ENCODE measurements at regions not wholly inside any gene's neighbourhood (a gene's known extent, or its start where the extent isn't known, plus 50 kb on each side); places are given as distances from the start of the nearest gene placed in this dataset.
A peak's percentile ranks its signal among the peaks of the same experiment; 100 is the strongest.

DNA sequence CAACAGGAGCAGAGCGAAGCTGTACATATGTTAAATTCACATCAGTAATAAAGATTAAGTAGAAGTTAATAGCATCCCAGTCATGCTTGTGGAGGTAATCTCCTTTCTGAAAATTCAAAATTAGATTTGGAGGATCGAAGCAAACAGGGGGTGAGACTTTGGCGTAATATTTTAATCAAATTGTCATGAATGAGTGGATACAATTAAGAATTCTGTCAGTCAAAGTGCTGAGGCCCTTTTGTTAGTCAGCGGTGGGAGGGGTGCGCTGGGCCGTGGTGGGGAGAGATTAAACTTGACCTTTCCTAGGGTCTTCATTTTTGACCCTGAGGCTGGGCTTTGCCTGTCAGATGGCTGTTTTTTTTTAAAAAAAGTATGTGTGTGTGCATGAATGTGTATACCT is 226.7 kb downstream of the VRK1 start:
- Mint-ChIP-seq H3K36me3 (ENCODE audit: low read depth) (no peaks in the 10 kb centered on the region), H3K4me1 (ENCODE audit: low read depth) (peaks cover 5% of the 10 kb centered on the region), H3K27me3 (ENCODE audit: low read depth) (no peaks in the 10 kb centered on the region), H3K27ac (no peak overlapping the region), H3K9me3 (no peaks in the 10 kb centered on the region), H3K4me3 (ENCODE audit: low read depth) (no peak overlapping the region)
- DNase-seq (ENCODE audit: low spot score), result no peak
- intact Hi-C loops (cut with micrococcal nuclease), result no loop called here

DNA sequence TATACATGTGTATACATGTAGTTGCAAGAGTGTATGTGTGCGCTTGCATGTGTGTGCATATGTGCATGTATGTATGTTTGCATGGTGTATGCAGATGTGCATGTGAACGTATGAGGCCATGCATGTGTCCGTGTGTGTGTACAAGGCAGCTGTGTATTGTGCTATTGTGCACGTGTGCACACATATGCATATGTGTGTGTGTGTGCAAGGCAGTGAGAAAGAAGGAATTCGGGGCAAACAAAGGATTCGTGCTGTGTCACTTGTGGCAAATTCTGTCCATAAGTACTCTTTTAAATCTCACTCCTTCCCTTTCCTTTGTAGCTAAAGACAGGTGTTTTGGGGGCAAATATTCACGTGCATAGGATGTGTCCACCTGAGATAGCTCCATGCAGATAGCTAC is 227.1 kb downstream of the VRK1 start:
- H3K27ac Mint-ChIP-seq, result no peak overlapping the region
- no peak for DNase-seq (ENCODE audit: low spot score)
- H3K27me3 Mint-ChIP-seq (ENCODE audit: low read depth), result no peaks in the 10 kb centered on the region
- intact Hi-C loops (cut with micrococcal nuclease), result no loop called here
- peaks cover 5% of the 10 kb centered on the region for H3K4me1 Mint-ChIP-seq (ENCODE audit: low read depth)
- no peaks in the 10 kb centered on the region for H3K9me3 Mint-ChIP-seq
- H3K36me3 Mint-ChIP-seq (ENCODE audit: low read depth), result no peaks in the 10 kb centered on the region
- H3K4me3 Mint-ChIP-seq (ENCODE audit: low read depth), result no peak overlapping the region

DNA sequence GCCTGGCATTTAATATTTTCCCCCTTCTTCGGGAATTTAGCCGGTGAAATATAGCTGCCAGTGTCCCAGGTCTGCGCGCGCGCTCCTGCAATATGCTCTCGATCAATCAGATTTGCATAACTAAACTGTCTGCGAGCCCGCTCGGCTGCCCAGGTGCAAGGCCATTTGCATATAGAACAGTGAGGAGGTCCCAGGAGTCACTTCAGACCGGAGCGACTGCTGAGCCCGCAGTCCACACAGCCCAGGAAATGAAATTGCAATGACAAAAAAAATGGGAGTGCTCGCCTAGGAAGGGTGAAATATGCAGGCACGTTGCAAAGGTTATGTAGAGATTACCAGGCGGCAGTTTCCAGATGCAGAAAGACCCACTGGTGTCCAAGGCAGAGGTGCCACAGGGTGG is 228.5 kb downstream of the VRK1 start:
- intact Hi-C loops (cut with micrococcal nuclease), result no loop called here
- no peaks in the 10 kb centered on the region for H3K36me3 Mint-ChIP-seq (ENCODE audit: low read depth)
- no peak overlapping the region for H3K27ac Mint-ChIP-seq
- peaks cover 5% of the 10 kb centered on the region for H3K4me1 Mint-ChIP-seq (ENCODE audit: low read depth)
- no peak overlapping the region for H3K4me3 Mint-ChIP-seq (ENCODE audit: low read depth)
- peaks cover 8% of the 10 kb centered on the region for H3K27me3 Mint-ChIP-seq (ENCODE audit: low read depth)
- H3K9me3 Mint-ChIP-seq, result no peaks in the 10 kb centered on the region
- DNase-seq (ENCODE audit: low spot score), result no peak

- H3K9me3 Mint-ChIP-seq, result peaks cover 3% of the 10 kb centered on the region
- intact Hi-C loops (cut with micrococcal nuclease), result no loop called here
- no peaks in the 10 kb centered on the region for H3K36me3 Mint-ChIP-seq (ENCODE audit: low read depth)
- no peak for DNase-seq (ENCODE audit: low spot score)
- H3K4me1 Mint-ChIP-seq (ENCODE audit: low read depth), result no peaks in the 10 kb centered on the region
- no peak overlapping the region for H3K27ac Mint-ChIP-seq
- peaks cover 20% of the 10 kb centered on the region for H3K27me3 Mint-ChIP-seq (ENCODE audit: low read depth)
- H3K4me3 Mint-ChIP-seq (ENCODE audit: low read depth), result no peak overlapping the region
Measured at GRCh38 chr14:97027256-97027999, 230.2 kb downstream of the VRK1 start.

DNA sequence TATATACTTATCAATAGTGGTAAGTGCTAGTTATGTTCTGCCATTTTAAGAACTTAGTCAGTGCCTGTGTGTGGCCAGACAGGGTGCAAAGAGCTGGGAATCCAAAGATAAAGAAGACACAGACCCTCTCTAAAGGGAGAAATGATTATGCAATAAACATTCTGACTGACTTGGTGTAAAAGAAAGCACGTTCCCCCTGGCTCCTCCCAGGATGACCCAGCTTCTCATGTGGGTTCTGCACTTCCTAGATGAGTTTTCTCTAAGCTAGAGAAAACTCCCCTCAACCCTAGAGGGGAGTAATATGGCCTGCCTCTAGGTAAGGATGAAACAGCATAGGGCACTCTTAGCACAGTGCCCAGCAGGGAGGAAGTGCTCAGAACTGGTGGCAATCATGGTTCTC is 231.2 kb downstream of the VRK1 start:
- H3K4me3 Mint-ChIP-seq (ENCODE audit: low read depth), result no peak overlapping the region
- no peak overlapping the region for H3K27ac Mint-ChIP-seq
- intact Hi-C loops (cut with micrococcal nuclease), result no loop called here
- H3K9me3 Mint-ChIP-seq, result peaks cover 3% of the 10 kb centered on the region
- no peak for DNase-seq (ENCODE audit: low spot score)
- H3K27me3 Mint-ChIP-seq (ENCODE audit: low read depth), result peaks cover 24% of the 10 kb centered on the region
- no peaks in the 10 kb centered on the region for H3K4me1 Mint-ChIP-seq (ENCODE audit: low read depth)
- H3K36me3 Mint-ChIP-seq (ENCODE audit: low read depth), result no peaks in the 10 kb centered on the region

DNA sequence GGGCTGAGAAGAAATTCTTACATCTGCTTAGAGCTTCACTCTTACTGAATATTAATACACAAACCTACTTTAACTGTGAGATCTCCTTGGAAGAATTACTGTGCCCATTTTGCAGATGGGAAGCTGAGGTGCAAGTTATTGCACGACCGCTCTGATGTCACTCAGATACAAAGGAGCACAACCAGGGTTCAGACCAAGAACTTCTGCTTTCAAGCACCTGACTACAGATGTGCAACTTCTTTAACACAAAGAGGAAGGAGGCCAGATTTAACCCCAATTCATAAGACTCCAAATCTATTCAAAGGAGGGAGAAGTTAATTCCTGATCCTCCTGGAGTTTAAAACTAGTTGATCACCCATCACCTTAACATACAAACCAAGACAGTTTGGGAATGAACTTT is 232.6 kb downstream of the VRK1 start:
- no peaks in the 10 kb centered on the region for H3K4me1 Mint-ChIP-seq (ENCODE audit: low read depth)
- H3K36me3 Mint-ChIP-seq (ENCODE audit: low read depth), result no peaks in the 10 kb centered on the region
- DNase-seq (ENCODE audit: low spot score), result no peak
- intact Hi-C loops (cut with micrococcal nuclease), result no loop called here
- peaks cover 33% of the 10 kb centered on the region for H3K27me3 Mint-ChIP-seq (ENCODE audit: low read depth)
- H3K27ac Mint-ChIP-seq, result no peak overlapping the region
- peaks cover 3% of the 10 kb centered on the region for H3K9me3 Mint-ChIP-seq
- H3K4me3 Mint-ChIP-seq (ENCODE audit: low read depth), result no peak overlapping the region

DNA sequence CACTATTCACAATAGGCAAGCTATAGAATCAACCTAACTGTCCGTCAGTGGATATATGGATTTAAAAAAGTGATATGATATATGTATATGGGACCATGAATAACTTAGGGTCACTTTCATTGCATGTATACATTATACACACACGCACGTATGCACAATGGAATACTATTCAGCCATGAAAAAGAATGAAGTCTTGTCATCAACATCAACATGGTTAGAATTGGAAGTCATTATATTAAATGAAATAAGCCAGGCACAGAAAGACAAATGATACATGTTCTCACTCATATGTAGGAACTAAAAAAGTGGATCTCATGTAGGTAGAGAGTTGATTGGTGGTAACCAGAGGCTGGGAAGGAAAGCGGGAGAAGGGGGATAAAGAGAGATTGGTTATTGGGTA is 234.3 kb downstream of the VRK1 start:
- Mint-ChIP-seq H3K27me3 (ENCODE audit: low read depth) (peaks cover 45% of the 10 kb centered on the region), H3K4me3 (ENCODE audit: low read depth) (no peak overlapping the region), H3K9me3 (peaks cover 3% of the 10 kb centered on the region), H3K27ac (no peak overlapping the region), H3K4me1 (ENCODE audit: low read depth) (no peaks in the 10 kb centered on the region), H3K36me3 (ENCODE audit: low read depth) (no peaks in the 10 kb centered on the region)
- intact Hi-C loops (cut with micrococcal nuclease), result no loop called here
- no peak for DNase-seq (ENCODE audit: low spot score)

GRCh38 chr14:97033556-97034081 is 236.4 kb downstream of the VRK1 start:
- Mint-ChIP-seq H3K27me3 (ENCODE audit: low read depth) (peaks cover 51% of the 10 kb centered on the region), H3K27ac (no peak overlapping the region), H3K4me3 (ENCODE audit: low read depth) (peak overlapping the region; percentile 17), H3K9me3 (peaks cover 3% of the 10 kb centered on the region), H3K4me1 (ENCODE audit: low read depth) (no peaks in the 10 kb centered on the region), H3K36me3 (ENCODE audit: low read depth) (no peaks in the 10 kb centered on the region)
- DNase-seq (ENCODE audit: low spot score), result no peak
- intact Hi-C loops (cut with micrococcal nuclease), result no loop called here

GRCh38 chr14:97036086-97036852 is 239.1 kb downstream of the VRK1 start:
- H3K9me3 Mint-ChIP-seq, result peaks cover 17% of the 10 kb centered on the region
- no peak overlapping the region for H3K27ac Mint-ChIP-seq
- no peaks in the 10 kb centered on the region for H3K36me3 Mint-ChIP-seq (ENCODE audit: low read depth)
- no peak for DNase-seq (ENCODE audit: low spot score)
- H3K27me3 Mint-ChIP-seq (ENCODE audit: low read depth), result peaks cover 42% of the 10 kb centered on the region
- H3K4me1 Mint-ChIP-seq (ENCODE audit: low read depth), result no peaks in the 10 kb centered on the region
- H3K4me3 Mint-ChIP-seq (ENCODE audit: low read depth), result no peak overlapping the region
- intact Hi-C loops (cut with micrococcal nuclease), result no loop called here

DNA sequence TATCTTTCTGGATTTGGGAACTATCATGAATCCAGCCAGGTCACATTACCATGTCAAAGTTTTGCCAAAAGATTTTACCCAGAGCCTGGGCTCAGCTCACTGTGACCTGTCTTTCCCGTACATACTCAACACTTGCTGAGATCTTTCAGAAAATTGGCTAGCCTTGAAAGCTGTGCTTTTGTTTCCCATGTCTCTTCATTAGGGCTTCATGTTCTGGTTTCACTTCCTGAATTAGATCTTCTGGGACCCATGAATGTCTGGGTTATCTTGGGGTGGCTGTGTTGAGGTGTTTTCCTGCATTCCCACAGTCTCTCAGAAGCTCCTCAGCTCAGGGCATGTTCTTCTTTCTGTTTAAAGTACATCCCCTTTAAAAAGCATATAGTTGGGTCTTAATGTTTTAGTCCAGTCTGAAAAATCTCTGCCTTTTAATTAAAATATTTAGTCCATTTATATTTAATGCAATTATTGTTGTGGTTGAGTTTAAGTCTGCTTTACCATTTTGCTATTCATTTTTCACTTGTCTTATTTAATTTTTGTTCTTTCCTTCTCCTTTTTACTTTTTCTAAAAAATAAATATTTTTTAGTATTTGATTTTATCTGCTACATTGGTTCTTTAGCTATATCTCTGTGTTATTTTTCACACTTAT is 242.7 kb downstream of the VRK1 start:
- intact Hi-C loops (cut with micrococcal nuclease), result no loop called here
- no peak for DNase-seq (ENCODE audit: low spot score)
- Mint-ChIP-seq H3K36me3 (ENCODE audit: low read depth) (no peaks in the 10 kb centered on the region), H3K4me3 (ENCODE audit: low read depth) (no peak overlapping the region), H3K27me3 (ENCODE audit: low read depth) (peaks cover 19% of the 10 kb centered on the region), H3K9me3 (peaks cover 22% of the 10 kb centered on the region), H3K27ac (no peak overlapping the region), H3K4me1 (ENCODE audit: low read depth) (no peaks in the 10 kb centered on the region)

DNA sequence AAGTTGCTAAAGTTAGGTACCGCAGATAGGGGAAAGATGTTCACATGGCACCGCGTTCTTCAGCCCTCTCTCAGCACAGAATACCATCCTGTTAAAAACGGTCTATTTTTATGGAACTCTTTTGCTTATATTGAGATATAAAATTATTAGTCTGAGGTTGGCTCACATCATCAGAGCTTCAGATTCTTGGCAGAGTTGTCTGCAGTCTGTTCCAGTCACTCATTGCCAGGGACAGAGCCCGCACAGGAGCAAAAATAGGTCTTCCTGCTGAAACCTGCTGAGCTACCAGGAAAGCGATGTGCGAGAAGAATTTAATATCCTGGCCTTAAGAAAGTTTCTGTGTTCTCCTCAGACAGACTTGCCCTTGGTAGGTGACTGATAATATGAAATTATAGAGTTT is 249.8 kb downstream of the VRK1 start:
- DNase-seq (ENCODE audit: low spot score), result no peak
- Mint-ChIP-seq H3K4me3 (ENCODE audit: low read depth) (no peak overlapping the region), H3K9me3 (peaks cover 1% of the 10 kb centered on the region), H3K4me1 (ENCODE audit: low read depth) (no peaks in the 10 kb centered on the region), H3K27ac (no peak overlapping the region), H3K27me3 (ENCODE audit: low read depth) (peaks cover 6% of the 10 kb centered on the region), H3K36me3 (ENCODE audit: low read depth) (no peaks in the 10 kb centered on the region)
- intact Hi-C loops (cut with micrococcal nuclease), result no loop called here

- intact Hi-C loops (cut with micrococcal nuclease), result no loop called here
- H3K27me3 Mint-ChIP-seq (ENCODE audit: low read depth), result peaks cover 4% of the 10 kb centered on the region
- no peaks in the 10 kb centered on the region for H3K9me3 Mint-ChIP-seq
- H3K4me3 Mint-ChIP-seq (ENCODE audit: low read depth), result no peak overlapping the region
- H3K36me3 Mint-ChIP-seq (ENCODE audit: low read depth), result no peaks in the 10 kb centered on the region
- H3K4me1 Mint-ChIP-seq (ENCODE audit: low read depth), result no peaks in the 10 kb centered on the region
- DNase-seq (ENCODE audit: low spot score), result no peak
- no peak overlapping the region for H3K27ac Mint-ChIP-seq
Measured at GRCh38 chr14:97052001-97052400, 254.8 kb downstream of the VRK1 start.

GRCh38 chr14:97053941-97054340 is 256.8 kb downstream of the VRK1 start:
- Mint-ChIP-seq H3K9me3 (no peaks in the 10 kb centered on the region), H3K4me3 (ENCODE audit: low read depth) (no peak overlapping the region), H3K4me1 (ENCODE audit: low read depth) (no peaks in the 10 kb centered on the region), H3K36me3 (ENCODE audit: low read depth) (no peaks in the 10 kb centered on the region), H3K27ac (no peak overlapping the region), H3K27me3 (ENCODE audit: low read depth) (peaks cover 2% of the 10 kb centered on the region)
- intact Hi-C loops (cut with micrococcal nuclease), result no loop called here
- no peak for DNase-seq (ENCODE audit: low spot score)
